NCI-H748 (cell line): ENCODE measurements at regions not wholly inside any gene's neighbourhood (a gene's known extent, or its start where the extent isn't known, plus 50 kb on each side); places are given as distances from the start of the nearest gene placed in this dataset.

ENCODE experiments used
- DNase-seq: peaks from one replicate; lab custom pipeline; 2025; ENCODE audit not compliant: unreplicated experiment; lab: John Stamatoyannopoulos, UW

DNA sequence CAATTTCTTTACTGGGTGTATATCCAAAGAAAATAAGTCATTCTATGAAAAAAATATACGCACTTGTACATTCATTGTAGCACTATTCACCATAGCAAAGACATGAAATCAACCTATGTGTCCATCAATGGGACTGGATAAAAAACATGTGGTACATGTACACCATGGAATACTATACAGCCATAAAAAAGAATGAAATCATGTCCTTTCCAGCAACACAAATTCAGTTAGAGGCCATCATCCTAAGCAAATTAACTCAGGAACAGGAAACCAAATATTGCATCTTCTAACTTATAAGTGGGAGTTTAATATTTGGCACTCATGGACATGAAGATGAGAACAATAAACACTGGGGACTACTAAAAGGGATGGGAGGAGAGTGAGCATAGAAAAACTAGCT, 325.7 kb downstream of the TGFB2 start:
- no peak for DNase-seq

DNA sequence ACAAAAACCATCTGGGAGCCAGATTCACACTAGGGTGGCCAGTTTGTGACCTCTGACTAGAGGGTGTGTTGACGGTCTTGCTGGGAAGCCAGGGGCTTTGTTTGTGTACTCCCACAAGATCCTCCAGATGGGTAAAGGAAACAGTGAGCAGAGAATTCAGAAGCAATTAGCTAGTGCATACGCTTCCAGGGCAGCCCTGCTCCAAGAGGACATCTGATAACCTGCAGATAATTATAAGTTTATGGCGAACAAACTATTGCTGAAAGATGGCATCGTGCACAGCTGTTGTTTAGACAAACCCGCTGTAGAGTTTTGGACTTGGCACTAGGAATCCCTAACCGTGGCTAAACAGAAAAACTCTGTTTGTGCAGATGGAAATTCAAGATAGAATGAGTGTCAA, 326.4 kb downstream of the TGFB2 start:
- DNase-seq: peak; percentile 74

DNA sequence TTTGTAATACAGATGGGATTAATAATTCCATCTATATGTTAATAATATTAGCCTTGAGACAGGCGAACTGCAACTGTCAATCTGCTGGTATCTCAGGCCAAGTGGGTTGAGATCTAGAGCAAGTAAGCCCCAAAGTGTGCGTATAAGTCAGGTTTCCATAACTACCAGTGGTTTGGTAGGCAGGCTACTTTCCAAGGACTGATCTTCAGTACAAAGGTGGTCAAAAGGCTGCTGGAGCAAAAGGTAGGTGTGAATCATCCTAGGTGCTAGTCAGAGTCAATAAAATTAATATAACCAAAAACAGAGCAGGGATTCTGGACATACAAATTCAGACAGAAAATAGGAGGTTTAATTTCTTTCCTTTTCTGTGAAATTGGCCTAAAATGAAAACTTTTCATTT, 328.0 kb downstream of the TGFB2 start:
- DNase-seq: no peak

DNA sequence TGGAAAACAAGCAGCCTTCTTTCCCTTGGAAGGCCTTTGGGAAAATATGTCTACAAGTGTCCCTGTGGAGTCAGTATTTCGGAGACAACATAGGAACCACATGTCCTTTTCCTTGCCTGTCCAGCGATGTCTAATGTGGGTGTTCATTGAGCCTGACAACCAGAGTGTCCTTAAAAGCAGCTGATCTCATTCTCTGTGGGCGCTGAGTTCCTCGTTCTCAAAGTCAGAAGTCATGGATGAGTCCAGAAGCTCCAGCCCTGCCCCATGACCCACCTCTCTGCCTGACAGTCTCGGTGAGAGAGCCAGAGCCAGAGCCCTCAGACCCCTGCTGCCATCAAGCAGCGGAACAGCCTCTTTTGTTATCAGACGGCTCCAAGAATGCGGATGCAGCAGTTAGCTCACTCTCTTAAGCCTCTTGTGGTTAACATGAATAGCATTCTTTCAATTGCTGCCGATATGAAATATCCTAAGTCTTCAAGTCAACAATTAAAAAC, 329.2 kb downstream of the TGFB2 start:
- DNase-seq: peak; percentile 6

DNA sequence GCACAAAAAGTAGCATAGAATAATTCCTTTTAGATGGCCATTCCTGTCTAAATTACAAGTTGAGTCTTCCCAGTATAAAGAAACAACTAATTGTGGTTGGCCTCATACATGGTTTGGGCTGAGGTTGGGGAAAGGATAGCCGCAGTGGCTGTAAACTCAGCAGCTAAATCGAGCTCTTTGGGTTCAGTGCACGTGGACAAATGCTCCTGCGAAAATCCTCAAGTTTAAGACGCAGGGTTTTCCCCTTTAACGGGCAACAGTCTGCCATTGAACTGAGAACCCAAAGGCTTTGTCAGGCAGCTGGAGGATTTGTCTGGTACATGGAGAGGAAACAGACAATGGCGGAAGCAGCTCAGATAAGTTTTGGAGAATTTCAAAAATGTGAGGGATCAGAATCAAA, 331.9 kb downstream of the TGFB2 start:
- no peak for DNase-seq

DNA sequence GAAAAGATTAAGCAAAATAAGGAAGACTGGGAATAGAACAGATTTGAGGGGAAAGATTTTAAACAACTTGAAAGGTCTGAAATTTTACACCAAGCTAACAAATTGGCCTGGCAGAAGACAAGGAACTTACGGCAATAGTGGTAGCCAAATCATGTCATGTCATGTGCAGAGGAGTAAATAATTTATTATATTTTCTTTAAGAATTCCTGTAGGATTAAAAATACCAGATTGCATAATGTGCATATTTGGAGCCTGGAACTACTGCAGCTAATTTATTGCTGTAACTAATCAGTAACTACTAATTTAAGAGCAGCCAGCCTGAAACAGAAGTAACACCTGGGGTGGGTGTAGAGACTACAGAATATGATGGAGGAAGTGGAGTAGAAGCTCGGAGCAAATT, 334.3 kb downstream of the TGFB2 start:
- no peak for DNase-seq

DNA sequence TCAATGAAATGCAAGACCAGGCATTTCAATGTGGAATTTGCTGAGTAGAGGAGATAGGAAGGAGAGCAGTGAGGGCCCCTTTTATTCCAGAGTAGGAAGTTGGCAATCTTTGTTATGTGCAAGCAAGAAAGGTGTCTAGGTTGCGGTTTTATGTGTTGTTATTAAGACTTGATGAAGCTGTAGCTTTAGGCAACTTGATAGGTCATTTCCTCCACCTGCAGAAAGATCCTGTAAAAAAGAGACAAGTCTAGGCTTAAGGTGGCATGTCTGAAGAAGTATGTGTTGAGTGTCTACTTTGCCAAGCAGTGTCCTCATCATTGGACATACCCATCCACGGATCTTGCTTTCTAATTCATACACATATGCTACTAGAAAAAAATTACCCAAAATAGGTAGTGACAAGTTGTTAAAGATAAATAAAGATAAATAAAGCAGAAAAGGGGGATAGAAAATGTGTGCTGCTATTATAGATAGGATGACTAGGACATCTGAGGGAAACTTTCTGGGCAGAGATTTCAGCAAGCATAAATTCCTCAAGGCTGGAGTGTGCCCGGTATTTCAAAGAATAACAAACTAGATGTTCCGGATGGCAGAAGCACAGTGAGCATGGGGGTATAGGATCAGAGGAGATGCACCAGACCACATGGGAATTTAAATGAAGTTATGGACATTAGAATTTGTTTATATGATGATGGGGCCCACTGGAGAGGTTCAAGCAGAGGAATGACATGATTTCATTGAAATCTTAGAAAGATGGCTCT, 335.0 kb downstream of the TGFB2 start:
- no peak for DNase-seq

DNA sequence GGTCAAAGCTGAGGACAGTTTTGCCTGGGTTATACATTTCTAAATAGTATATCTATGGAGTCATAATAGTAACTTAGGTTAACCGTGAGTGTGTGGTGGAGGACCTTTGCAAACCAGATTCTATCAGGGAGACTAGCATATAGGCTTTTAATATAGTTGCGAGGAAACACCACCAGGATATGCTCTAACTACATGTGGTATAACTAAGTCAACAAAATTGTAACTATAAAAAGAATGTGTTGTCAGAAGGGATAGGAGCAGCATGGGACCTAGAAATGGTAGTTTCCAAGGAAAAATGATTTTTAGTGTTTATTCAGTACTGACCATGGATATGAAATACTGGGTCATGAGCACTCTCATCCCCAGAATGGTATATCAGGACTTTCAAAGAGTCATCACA, 338.1 kb downstream of the TGFB2 start:
- no peak for DNase-seq

DNA sequence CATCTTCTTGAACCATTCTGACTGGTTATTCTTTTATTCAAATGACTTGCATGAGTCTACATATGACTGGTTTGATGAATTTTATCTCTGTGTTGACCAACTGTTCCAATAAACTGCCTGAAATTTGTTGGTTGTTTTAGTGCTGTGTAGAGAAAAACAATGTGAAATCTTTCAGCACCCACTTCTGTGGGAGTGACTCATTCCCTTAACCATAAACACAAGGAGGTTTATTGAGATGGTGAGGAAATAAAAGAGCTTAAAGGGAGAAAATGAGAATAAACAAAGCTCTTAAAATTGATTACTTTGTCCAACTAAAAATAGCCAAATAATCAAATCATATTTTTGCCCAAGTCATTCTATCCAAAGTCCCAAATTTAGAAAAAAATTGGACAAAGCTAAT, 341.1 kb downstream of the TGFB2 start:
- DNase-seq: no peak

DNA sequence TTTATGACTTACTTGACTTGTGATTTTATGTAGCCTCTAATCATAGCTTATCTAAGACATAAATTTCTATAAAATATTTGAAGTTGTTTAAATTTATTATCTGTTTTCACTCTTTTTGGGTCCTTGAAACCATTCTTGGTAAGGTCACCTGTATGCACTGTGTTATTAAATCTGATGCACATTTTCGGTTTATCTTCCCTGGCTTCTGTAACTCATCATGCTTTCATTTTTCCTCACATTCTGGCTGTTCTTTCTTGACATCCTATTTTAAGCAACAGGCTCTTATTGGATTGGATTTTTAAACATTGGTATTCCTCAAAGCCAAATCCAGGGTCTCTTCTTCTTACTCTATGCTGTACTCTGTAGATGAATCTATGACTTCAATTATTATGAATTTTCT, 341.6 kb downstream of the TGFB2 start:
- no peak for DNase-seq

DNA sequence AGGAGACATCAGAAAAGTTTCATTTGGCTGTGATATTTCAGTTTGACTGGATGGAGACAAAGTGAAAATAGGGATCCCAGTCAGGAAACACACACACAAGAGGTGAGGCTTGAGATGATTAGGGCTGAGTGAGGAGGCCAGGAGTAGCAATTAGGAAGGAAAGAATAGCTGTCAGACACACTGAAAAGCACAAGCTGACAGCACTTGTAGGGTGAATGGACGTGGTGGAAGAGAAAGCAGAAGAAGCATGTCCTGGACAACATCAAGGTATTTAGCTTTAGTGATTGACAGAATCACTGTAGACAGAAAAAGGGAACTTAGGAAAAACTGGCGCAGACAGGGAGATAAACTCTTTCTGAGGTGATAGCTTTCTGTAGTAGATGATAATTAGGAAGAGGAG, 347.7 kb downstream of the TGFB2 start:
- DNase-seq: no peak

DNA sequence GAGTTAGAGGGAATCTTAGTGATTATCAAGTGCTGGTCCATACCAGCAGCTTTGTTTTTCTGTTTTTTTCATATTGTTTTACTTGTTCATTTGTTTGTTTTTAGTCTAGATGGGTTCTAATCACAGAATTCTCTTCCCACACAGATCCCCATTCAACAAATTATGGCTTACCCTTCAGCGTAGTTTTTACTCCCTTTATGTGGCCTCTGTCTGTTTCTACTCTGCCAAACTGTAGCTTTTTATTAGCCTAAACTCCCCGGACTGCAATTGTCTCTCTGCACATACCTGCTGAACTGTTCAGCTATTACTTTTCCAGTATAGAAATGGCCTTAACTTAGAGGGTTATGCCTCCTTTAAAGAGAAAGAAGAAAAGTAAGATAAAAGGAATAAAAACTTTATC, 348.5 kb downstream of the TGFB2 start:
- no peak for DNase-seq

DNA sequence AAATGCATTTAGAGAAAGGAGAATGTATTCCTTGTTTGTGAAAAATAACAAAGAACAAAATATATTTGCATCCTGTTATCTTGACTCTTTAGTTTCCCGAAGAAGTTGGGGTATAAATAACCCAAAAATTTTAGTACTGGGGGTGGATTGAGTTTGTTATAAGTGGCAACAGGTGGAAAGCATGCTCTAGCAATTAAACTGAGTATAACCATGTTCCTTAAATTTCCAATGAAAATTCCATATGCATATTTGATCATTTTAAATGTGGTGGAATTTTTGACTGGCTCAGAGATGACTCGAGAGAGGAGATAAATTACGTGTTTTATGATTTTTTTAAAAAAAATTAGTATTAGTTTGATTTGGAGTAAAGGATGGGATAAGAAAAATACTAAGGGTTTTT, 348.9 kb downstream of the TGFB2 start:
- no peak for DNase-seq

DNA sequence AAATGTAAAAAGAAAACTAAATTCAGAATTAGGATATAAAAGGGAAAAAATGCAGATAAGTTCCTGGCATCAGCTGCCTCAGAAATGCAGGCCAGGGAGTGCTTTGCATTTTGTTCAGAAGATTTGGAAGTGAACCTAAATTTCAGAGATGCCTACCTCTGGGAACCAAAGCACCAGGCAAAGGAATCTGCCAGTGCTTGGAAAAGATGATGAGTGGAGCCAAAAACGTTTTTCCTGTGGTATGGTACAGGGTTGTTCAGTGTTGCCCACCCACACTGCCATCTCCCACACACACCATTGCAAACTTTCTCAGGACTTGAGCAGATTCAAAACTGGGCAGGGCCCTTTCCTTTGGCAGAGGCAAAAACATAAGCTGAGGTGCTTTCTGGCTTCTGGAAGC, 349.5 kb downstream of the TGFB2 start:
- no peak for DNase-seq

DNA sequence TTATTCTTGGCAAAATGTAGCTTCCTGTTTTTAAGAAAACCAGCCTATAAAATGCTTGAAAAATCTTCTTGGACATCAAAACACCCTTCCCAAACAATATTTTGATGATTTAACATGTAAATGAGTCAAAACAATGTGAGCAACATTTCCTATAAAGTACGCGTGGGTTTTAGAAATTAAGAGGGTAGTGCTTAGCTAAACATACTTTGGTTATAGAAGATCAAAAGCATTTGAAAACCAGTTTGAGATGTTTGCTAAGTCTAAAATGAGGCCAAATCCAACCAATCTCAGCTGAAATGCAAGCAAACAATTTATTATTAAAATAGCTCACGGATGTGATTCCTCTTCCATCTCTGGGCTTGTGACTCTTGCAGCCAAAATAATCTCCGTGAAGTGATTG, 350.4 kb downstream of the TGFB2 start:
- DNase-seq: no peak

DNA sequence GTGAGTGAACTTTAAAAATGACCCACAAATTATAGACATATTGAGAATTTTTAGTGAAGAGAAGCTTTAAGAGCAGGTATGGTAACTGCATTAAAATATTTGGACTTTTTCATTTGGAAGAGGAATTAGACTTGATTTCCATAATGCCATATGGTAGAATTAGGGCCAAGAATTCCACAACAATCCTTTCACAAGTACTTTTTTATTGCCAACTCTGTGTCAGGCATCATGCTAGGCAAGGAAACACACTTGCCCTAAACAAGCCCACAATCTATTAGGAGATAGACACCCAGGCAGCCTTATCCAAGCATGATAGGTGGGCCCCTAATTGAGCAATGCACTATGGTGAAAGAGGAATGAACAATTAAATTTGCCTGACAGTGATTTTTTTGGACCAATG, 353.0 kb downstream of the TGFB2 start:
- no peak for DNase-seq

DNA sequence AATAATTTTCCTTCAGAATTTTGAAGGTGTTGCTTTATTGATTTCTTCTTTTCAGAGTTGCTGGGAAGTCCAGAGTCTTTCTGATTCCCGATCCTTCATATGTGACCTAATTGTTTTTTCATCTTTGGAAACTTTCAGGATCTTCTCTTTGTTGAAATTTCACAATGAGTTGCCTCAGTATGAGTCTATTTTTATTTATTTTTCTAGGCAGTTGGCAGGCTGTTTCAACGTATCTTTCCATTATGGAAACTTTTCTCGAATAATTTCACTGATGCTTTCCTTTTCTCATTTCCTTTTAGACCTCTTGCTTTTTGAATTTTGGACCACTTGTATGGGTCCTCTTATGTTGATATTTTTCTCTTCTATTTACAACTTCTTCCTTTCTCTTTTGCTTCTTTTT, 354.3 kb downstream of the TGFB2 start:
- DNase-seq: no peak

DNA sequence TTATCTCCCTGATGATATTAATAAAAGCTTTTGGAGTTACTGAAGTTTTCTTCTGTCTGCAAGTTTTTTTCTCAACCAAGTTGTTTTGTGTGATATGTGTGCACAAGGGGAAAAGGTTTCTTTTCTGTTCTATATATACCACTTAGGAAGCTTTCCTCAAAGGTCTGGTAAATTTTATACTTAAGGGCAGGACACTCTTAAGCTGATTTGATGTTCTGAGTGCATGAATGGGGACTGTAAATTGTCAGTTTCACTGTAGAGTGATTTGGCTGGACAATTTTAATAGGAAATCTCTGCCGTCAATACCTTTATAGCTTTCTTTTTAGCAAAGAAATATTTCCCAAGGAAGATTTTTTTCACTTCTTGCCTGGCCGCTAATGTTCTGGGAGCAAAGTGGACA, 354.7 kb downstream of the TGFB2 start:
- no peak for DNase-seq

DNA sequence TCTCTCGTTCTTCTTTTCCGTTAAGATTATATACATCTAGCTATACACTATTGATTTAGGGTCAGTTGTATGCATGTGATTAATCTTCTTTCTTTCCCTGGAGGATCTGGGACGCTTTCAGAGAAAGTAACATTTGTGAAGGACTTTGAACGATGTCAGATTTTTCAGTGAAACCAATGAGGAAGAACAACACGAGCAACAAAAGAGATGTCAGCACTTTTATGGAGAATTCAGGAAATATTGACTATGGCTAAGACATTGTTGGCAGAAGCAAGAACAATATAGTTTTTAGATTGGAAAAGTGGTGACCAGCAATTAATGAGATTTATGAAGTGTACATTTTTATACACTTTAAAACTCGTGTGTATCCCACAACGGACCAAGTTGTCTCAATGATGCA, 355.5 kb downstream of the TGFB2 start:
- DNase-seq: no peak

DNA sequence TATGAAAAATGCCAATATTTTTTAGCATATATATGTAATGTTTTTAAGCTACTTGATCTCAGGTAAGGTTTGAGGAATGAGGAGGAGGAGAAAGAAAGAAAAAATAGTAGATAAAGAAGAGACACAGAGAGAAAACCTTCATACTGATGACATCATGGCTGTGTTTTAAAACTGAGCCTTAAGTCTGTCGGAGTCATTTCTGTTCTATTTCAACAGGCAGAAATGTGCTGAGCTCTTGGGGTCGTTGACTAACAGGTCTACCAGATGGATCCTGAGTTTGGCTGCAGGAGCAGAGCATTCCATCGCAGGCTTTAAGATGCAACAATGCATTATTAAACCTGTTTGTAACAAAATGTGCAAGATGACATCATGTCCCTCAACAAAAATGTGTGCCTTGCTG, 356.0 kb downstream of the TGFB2 start:
- DNase-seq: no peak

DNA sequence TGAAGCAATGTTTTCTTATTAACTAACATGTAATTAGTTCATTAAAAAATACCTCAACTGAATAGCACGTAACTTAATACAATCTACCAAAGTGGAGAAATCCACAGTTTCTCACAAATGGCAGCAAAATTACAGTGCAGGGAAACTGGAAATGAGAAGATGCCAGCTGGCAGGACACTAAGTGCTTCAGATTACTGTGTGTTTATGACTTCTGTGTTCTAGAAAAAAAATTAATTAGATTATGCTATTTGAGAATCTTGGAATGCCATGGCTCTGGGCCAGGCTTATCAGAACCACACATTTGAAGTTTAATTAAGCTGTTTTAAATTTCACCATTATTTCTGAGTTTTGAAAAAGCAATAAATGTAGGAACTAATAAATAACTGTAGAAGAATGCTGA, 357.6 kb downstream of the TGFB2 start:
- DNase-seq: no peak

DNA sequence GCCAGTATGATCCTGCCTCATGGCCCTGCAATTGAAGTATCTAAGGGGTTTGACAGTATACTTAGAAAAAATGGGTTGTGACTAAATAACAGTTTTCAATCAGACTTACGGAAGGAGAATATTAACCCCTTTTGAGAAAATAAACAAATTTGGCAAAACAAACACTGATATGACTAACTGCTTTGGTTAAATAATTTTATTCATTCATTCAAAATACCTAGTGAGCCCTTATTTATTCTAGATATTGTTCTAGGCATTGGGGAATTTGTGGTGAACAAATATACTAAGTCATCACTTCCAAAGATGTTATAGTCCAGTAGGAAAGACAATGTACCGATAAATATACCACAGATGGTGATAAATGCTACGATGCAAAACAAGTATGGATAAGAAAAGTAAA, 358.7 kb downstream of the TGFB2 start:
- DNase-seq: no peak

DNA sequence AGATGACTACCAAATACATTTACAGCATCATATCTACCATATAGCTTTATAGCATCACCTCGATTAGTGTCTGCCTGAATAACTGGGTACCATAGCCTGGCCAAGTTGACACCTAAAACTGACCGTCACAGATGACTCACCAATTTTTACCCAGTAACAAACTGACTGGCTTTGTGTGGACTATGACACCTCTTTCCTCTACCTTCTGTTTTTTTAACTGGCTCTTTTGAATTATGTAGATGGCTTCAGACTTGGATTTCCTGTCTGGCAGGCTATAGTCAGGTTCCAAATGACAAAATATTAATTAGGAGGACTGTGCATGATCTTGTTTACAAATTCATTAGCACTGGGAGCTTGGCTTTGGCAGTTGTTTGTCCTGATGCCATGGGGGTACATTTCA, 360.3 kb downstream of the TGFB2 start:
- DNase-seq: no peak
